ENCODE measurements at regions not wholly inside any gene's neighbourhood (a gene's known extent, or its start where the extent isn't known, plus 50 kb on each side); places are given as distances from the start of the nearest gene placed in this dataset.

GRCh38 chr2:4354678-4355077 is 651.3 kb downstream of the DCDC2C start:
- TF ChIP-seq CTCF (IDR thresholded peaks at IDR 0.05 in 2 of 3, conservative IDR thresholded peaks at IDR 0.05 in 1 of 3; ENCODE audit: borderline replicate concordance in 1 of 3, insufficient read depth in 1 of 3, low read depth in 2 of 3, low read length in 2 of 3) (peak in 2 of 3 experiments; percentile 31 to 35; a peak in 3 of 6 replicates), TCF7L2 (IDR thresholded peaks at IDR 0.05; ENCODE audit: borderline replicate concordance, extremely low read depth, insufficient read depth, insufficient read length) (no peak), SRF (IDR thresholded peaks at IDR 0.05; ENCODE audit: low read depth) (no peak), EZH2 (IDR thresholded peaks at IDR 0.05) (no peak)
